ENCODE measurements at regions not wholly inside any gene's neighbourhood (a gene's known extent, or its start where the extent isn't known, plus 50 kb on each side); places are given as distances from the start of the nearest gene placed in this dataset.
"Not testable (repeated sequence)": the region's sequence is repeated elsewhere in the genome, so short reads cannot be mapped to it uniquely, and the experiment has no call there.

- no peak for DNase-seq (ENCODE audit: low read depth in 1 of 2, low spot score in 1 of 2)
These were observed 1027.1 kb upstream of the WWC1 start for GRCh38 chr5:167264348-167264747.

- no peak for DNase-seq (ENCODE audit: low read depth in 1 of 2, low spot score in 1 of 2)
These were observed 1023.1 kb upstream of the WWC1 start for GRCh38 chr5:167268337-167268736.

- no peak for DNase-seq (ENCODE audit: low read depth in 1 of 2, low spot score in 1 of 2)
These were observed 1022.3 kb upstream of the WWC1 start for GRCh38 chr5:167269146-167269545.

DNA sequence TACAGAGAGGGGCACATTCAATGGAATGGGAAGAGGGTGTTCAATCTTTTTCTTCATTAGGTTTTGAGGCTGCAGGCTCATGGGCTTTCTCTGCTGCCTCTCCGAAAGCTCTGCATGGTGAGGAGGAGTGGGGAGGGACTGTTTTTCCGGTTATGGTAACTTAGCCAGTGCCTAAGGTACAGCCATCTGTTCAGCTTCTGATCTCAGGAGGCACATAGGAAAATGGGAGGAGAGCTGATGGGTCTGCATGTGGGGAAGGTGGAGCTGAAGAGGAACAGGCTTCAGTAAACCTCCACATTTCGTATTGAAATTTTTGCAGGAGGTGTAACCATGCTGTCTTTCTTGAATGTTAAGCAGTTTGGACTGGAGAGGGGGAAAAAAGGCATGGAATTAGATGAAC is 1020.4 kb upstream of the WWC1 start:
- no peak for DNase-seq (ENCODE audit: low read depth in 1 of 2, low spot score in 1 of 2)

DNA sequence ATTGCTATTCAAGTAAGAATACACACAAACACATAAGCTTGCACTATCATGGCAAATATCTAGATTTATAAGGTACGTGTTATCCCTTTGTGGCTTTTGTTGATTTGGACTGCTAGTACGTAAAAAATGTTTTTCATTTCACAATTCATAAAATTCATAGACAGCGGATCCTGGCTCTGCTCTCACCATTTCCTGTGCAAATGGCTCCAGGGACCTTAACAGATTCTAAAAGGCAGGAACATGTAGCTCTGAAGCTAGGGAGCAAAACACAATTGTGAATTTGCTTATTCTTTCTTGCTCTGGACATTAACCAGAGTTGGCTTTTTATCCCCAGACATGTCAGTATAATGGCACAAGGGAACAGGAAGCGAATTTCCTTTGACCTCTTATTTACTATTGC is 1019.9 kb upstream of the WWC1 start:
- DNase-seq (ENCODE audit: low read depth in 1 of 2, low spot score in 1 of 2): no peak

GRCh38 chr5:167280111-167280510 is 1011.3 kb upstream of the WWC1 start:
- no peak for DNase-seq (ENCODE audit: low read depth in 1 of 2, low spot score in 1 of 2)

- no peak for DNase-seq (ENCODE audit: low read depth in 1 of 2, low spot score in 1 of 2)
These were observed 1009.5 kb upstream of the WWC1 start for GRCh38 chr5:167281925-167282324.

DNA sequence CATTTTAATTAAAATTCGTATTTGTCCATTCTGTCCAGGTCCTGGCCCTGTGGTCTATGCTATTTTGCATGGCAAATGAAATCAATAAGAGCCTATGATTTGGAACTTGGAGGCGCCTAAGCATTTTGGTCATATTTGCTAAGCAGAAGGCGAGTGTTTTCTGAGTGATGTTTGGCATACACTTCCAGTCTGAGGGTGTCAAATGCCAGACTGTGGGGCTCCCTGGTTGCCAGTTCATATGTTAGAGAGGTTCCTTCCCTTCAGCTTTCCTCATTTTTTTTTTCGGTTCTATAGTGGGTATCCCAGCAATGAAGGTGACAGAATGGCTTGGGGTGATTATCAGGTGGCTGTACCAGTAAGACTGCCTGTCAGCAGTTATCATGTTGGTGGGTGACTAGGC is 1007.8 kb upstream of the WWC1 start:
- DNase-seq (ENCODE audit: low read depth in 1 of 2, low spot score in 1 of 2): no peak

GRCh38 chr5:167284222-167284890 is 1007.1 kb upstream of the WWC1 start:
- no peak for DNase-seq (ENCODE audit: low read depth in 1 of 2, low spot score in 1 of 2)

DNA sequence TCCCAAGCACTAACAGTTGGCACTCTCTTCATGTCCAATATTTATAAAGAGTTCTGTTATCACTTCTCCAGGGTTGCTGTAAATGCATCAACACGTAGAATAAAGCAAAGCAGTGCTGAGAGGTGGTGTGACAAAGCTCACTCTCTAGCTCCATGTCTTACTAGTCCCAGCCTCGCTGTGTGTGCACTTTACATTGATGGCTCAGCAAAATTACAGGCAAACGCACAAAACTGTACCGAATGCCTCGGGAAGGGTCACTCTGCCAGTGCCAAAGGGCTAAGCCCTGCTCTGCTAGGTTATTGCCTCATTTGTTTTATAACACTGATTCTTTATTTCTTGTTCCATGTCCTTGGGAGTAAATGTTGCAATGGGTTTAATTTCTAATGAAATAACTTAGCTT is 1005.9 kb upstream of the WWC1 start:
- DNase-seq (ENCODE audit: low read depth in 1 of 2, low spot score in 1 of 2): no peak

GRCh38 chr5:167286891-167287290 is 1004.6 kb upstream of the WWC1 start:
- DNase-seq (ENCODE audit: low read depth in 1 of 2, low spot score in 1 of 2): no peak

DNA sequence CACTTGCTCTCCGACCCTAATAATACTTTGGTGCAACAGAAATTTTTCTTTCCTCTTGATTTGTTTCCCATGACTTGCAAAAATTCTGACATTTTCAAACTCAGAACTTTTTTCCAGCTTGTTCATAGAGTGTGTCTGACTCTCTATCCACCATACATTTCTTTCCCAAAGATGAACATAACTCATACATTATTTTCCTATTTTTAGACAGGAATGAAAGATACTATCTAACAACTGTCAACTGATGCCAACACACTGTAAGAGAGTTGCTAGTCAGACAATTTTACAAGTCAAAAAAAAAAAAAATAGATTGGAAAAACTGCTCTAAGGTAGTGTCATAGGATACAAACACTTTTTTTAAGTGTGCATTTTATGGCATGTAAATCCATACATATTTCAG is 1001.0 kb upstream of the WWC1 start:
- DNase-seq (ENCODE audit: low read depth in 1 of 2, low spot score in 1 of 2): no peak

GRCh38 chr5:167294882-167295680 is 996.4 kb upstream of the WWC1 start:
- no peak for DNase-seq (ENCODE audit: low read depth in 1 of 2, low spot score in 1 of 2)

GRCh38 chr5:167295681-167296005 is 995.8 kb upstream of the WWC1 start:
- no peak for DNase-seq (ENCODE audit: low read depth in 1 of 2, low spot score in 1 of 2)

DNA sequence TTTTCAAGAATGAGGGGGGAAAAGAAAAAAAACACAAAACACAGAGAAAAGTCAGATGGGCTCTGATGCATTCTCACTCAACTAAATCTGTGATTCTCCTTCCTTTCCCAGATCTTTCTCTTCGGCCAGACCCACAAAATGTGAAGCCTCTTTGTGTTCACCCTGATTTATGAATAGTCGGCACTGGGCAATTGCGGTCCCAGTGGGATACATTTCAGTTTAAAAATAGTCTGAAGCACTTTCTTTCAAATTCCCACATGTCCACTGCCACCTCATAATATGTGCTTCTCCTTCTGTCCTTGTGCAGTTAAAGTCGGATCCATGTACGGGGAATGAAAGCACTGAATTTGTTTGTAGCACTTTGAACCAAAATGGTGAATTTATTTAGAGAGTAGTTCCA is 995.4 kb upstream of the WWC1 start:
- DNase-seq (ENCODE audit: low read depth in 1 of 2, low spot score in 1 of 2): no peak

GRCh38 chr5:167296661-167297060 is 994.8 kb upstream of the WWC1 start:
- no peak for DNase-seq (ENCODE audit: low read depth in 1 of 2, low spot score in 1 of 2)

DNA sequence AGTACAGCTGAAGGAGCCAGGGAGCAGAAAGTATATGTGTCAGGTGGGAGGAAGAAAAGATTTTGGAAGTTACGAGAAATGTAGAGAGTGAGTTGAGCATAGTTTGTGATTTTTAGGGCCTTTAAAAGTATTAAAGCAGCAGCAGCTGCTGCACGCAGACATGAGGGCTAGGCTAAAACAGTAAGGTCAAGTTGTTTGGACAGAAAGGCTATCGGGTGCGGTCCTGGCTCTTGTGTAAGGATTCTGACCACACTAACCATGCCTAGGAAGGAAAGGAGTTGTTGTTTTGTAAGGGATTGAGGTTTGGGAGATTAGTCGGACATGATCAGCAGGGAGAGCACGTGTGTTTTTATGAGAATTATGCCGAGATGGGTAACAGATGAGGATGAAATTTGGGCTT is 991.6 kb upstream of the WWC1 start:
- not testable (repeated sequence) for DNase-seq (ENCODE audit: low read depth in 1 of 2, low spot score in 1 of 2)

DNA sequence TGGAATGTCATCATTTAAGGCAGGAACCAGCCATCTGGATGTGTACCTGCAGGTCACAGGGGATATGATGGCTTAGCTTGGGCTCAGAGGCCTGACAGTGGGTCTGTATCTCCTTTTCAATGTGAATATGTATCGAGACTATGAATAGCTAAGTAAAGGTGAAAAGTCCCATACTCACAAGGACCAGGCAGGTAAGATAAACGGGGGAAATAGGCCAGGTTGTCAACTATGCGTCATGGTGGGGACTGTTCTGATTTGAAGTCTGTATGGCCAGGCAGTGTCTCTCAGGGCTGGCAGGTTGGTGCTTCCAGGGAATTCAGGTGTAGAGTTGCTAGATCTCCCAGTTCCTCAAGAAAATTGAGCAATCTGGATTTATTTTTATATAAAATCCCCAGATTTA is 987.9 kb upstream of the WWC1 start:
- DNase-seq (ENCODE audit: low read depth in 1 of 2, low spot score in 1 of 2): no peak

- DNase-seq (ENCODE audit: low read depth in 1 of 2, low spot score in 1 of 2): no peak
These were observed 986.5 kb upstream of the WWC1 start for GRCh38 chr5:167304834-167305469.

- DNase-seq (ENCODE audit: low read depth in 1 of 2, low spot score in 1 of 2): no peak
These were observed 985.7 kb upstream of the WWC1 start for GRCh38 chr5:167305591-167306213.

DNA sequence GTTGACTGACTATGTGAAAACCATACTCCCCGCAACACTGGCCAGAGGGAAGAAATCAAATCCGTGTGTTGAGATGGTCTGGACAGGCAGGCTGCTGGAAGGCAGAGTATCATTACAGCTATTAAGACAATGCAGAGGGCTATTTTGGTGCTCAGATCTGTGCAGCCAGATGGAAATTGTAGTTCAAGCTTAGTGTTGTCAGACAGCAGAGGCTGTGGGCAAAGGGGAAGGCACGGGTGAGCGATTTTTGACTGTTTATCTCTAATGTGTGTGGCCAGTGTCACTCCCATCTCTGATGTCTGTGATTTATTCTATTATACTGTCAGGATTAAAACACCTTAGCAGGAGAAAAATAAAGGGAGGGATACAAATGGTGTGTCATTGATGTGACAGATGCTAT is 984.4 kb upstream of the WWC1 start:
- DNase-seq (ENCODE audit: low read depth in 1 of 2, low spot score in 1 of 2): no peak

GRCh38 chr5:167308466-167308865 is 983.0 kb upstream of the WWC1 start:
- no peak for DNase-seq (ENCODE audit: low read depth in 1 of 2, low spot score in 1 of 2)
